ENCODE measurements at regions not wholly inside any gene's neighbourhood (a gene's known extent, or its start where the extent isn't known, plus 50 kb on each side); places are given as distances from the start of the nearest gene placed in this dataset.
"Not testable (repeated sequence)": the region's sequence is repeated elsewhere in the genome, so short reads cannot be mapped to it uniquely, and the experiment has no call there.

- no peak for TF ChIP-seq CTCF (IDR thresholded peaks at IDR 0.05; ENCODE audit: borderline replicate concordance, insufficient read depth, low read depth, low read length)
- H3K4me3 ChIP-seq (ENCODE audit: low read depth, low read length): no peak overlapping the region
These were observed 145.4 kb upstream of the FOXA2 start for GRCh38 chr20:22729616-22730236.

GRCh38 chr20:22732751-22733150, 148.4 kb upstream of the FOXA2 start:
- TF ChIP-seq CTCF (IDR thresholded peaks at IDR 0.05; ENCODE audit: borderline replicate concordance, insufficient read depth, low read depth, low read length): no peak
- H3K4me3 ChIP-seq (ENCODE audit: low read depth, low read length): no peak overlapping the region

- peak; percentile 52; the same call in 1 of the 2 replicates for TF ChIP-seq CTCF (IDR thresholded peaks at IDR 0.05; ENCODE audit: borderline replicate concordance, insufficient read depth, low read depth, low read length)
- H3K4me3 ChIP-seq (ENCODE audit: low read depth, low read length): not testable (repeated sequence)
These were observed 150.7 kb upstream of the FOXA2 start for GRCh38 chr20:22734946-22735647.

GRCh38 chr20:22740829-22741228, 156.5 kb upstream of the FOXA2 start:
- no peak overlapping the region for H3K4me3 ChIP-seq (ENCODE audit: low read depth, low read length)
- TF ChIP-seq CTCF (IDR thresholded peaks at IDR 0.05; ENCODE audit: borderline replicate concordance, insufficient read depth, low read depth, low read length): no peak

- no peak for TF ChIP-seq CTCF (IDR thresholded peaks at IDR 0.05; ENCODE audit: borderline replicate concordance, insufficient read depth, low read depth, low read length)
- H3K4me3 ChIP-seq (ENCODE audit: low read depth, low read length): no peak overlapping the region
These were observed 160.2 kb upstream of the FOXA2 start for GRCh38 chr20:22744341-22745193.

GRCh38 chr20:22745194-22745500, 160.8 kb upstream of the FOXA2 start:
- H3K4me3 ChIP-seq (ENCODE audit: low read depth, low read length): no peak overlapping the region
- no peak for TF ChIP-seq CTCF (IDR thresholded peaks at IDR 0.05; ENCODE audit: borderline replicate concordance, insufficient read depth, low read depth, low read length)

Measured in GM12875 (cell line).